ENCODE measurements at regions not wholly inside any gene's neighbourhood (a gene's known extent, or its start where the extent isn't known, plus 50 kb on each side); places are given as distances from the start of the nearest gene placed in this dataset.

DNA sequence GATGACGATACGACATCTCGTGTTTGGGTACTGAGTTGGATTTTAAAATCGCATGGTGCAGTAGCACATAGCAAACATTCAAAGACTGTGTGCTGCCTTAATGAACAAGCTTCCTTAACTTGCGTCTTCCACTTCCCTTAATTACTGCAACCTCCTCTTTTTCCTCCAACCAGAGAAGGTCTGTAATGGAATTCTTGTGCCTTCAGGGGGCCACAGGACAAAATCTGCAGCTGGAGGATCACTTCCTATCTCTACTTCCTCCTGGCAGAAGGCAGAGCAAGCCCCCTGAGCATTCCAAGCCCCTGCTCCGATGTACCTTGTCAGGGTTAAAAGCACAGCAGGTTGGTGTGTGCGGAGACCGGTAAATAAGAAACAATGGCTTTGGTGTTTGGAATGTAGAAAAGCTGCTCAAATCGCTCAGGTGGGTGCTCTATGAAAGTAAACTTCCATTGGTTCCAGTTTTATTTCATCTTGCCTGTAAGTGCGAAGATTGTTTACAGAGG is 151.3 kb upstream of the UQCRFS1 start:
- TF ChIP-seq POLR2A (IDR thresholded peaks at IDR 0.05) (no peak), EP300 (IDR thresholded peaks at IDR 0.05) (no peak), POLR2AphosphoS5 (IDR thresholded peaks at IDR 0.05) (no peak)
- TF ChIP-seq, protein P1, sequence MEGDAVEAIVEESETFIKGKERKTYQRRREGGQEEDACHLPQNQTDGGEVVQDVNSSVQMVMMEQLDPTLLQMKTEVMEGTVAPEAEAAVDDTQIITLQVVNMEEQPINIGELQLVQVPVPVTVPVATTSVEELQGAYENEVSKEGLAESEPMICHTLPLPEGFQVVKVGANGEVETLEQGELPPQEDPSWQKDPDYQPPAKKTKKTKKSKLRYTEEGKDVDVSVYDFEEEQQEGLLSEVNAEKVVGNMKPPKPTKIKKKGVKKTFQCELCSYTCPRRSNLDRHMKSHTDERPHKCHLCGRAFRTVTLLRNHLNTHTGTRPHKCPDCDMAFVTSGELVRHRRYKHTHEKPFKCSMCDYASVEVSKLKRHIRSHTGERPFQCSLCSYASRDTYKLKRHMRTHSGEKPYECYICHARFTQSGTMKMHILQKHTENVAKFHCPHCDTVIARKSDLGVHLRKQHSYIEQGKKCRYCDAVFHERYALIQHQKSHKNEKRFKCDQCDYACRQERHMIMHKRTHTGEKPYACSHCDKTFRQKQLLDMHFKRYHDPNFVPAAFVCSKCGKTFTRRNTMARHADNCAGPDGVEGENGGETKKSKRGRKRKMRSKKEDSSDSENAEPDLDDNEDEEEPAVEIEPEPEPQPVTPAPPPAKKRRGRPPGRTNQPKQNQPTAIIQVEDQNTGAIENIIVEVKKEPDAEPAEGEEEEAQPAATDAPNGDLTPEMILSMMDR (IDR thresholded peaks at IDR 0.05) = no peak
